Ishikawa (cell line): ENCODE measurements at regions not wholly inside any gene's neighbourhood (a gene's known extent, or its start where the extent isn't known, plus 50 kb on each side); places are given as distances from the start of the nearest gene placed in this dataset.

Experiments used
- CEBPB ChIP-seq: IDR thresholded peaks from 2 replicates; pipeline ENCODE4 v1.6.1; 2012
- CREB1 ChIP-seq: IDR thresholded peaks from 2 replicates; pipeline ENCODE4 v1.6.1; 2012; ENCODE audit warnings: low read depth
- EGR1 ChIP-seq: IDR thresholded peaks from 2 replicates; pipeline ENCODE4 v1.6.1; 2012
- EP300 ChIP-seq: IDR thresholded peaks from 2 replicates; pipeline ENCODE4 v1.6.1; 2012; ENCODE audit warnings: borderline replicate concordance
- FOXM1 ChIP-seq: IDR thresholded peaks from 2 replicates; pipeline ENCODE4 v1.6.1; 2012; ENCODE audit warnings: low read depth, borderline replicate concordance
- MAX ChIP-seq: IDR thresholded peaks from 2 replicates; pipeline ENCODE4 v1.6.1; 2012
- RAD21 ChIP-seq: IDR thresholded peaks from 2 replicates; pipeline ENCODE4 v1.6.1; 2012; ENCODE audit warnings: low read depth
- REST ChIP-seq: IDR thresholded peaks from 2 replicates; pipeline ENCODE4 v1.6.1; 2012; ENCODE audit warnings: low read depth, mild to moderate bottlenecking
- TAF1 ChIP-seq: IDR thresholded peaks from 2 replicates; pipeline ENCODE4 v1.6.1; 2012; ENCODE audit warnings: low read depth, mild to moderate bottlenecking
- TCF12 ChIP-seq: IDR thresholded peaks from 2 replicates; pipeline ENCODE4 v1.6.1; 2012; ENCODE audit warnings: low read depth
- TEAD4 ChIP-seq: IDR thresholded peaks from 2 replicates; pipeline ENCODE4 v1.6.1; 2012
- USF1 ChIP-seq: IDR thresholded peaks from 2 replicates; pipeline ENCODE4 v1.6.1; 2012
- YY1 ChIP-seq: IDR thresholded peaks from 2 replicates; pipeline ENCODE4 v1.6.1; 2012; ENCODE audit warnings: low read depth
- ZBTB7A ChIP-seq: IDR thresholded peaks from 2 replicates; pipeline ENCODE4 v1.6.1; 2012; ENCODE audit warnings: low read depth

- TF ChIP-seq TAF1 (no peak), MAX (no peak), EGR1 (no peak), RAD21 (no peak), EP300 (no peak), CREB1 (no peak), FOXM1 (no peak), YY1 (no peak), TCF12 (no peak), USF1 (no peak), TEAD4 (no peak), CEBPB (no peak), REST (no peak), ZBTB7A (no peak)
Measured at GRCh38 chr2:17430326-17430725, 87.9 kb downstream of the RAD51AP2 start.
